ENCODE measurements at regions not wholly inside any gene's neighbourhood (a gene's known extent, or its start where the extent isn't known, plus 50 kb on each side); places are given as distances from the start of the nearest gene placed in this dataset.
A peak's percentile ranks its signal among the peaks of the same experiment; 100 is the strongest.

- TF ChIP-seq MXI1 (conservative IDR thresholded peaks at IDR 0.05; ENCODE audit: poor library complexity, severe bottlenecking) (no peak), EZH2 (IDR thresholded peaks at IDR 0.05; ENCODE audit: borderline replicate concordance, insufficient read depth, low read length, poor library complexity, severe bottlenecking) (no peak), EP300 (conservative IDR thresholded peaks at IDR 0.05; ENCODE audit: poor library complexity, severe bottlenecking) (no peak), SMC3 (conservative IDR thresholded peaks at IDR 0.05; ENCODE audit: poor library complexity) (no peak), POLR2AphosphoS5 (IDR thresholded peaks at IDR 0.05) (no peak), TAF1 (IDR thresholded peaks at IDR 0.05; ENCODE audit: low read depth) (no peak), REST (IDR thresholded peaks at IDR 0.05; ENCODE audit: borderline replicate concordance) (no peak), RAD21 (conservative IDR thresholded peaks at IDR 0.05) (no peak)
- TF ChIP-seq, protein P1, sequence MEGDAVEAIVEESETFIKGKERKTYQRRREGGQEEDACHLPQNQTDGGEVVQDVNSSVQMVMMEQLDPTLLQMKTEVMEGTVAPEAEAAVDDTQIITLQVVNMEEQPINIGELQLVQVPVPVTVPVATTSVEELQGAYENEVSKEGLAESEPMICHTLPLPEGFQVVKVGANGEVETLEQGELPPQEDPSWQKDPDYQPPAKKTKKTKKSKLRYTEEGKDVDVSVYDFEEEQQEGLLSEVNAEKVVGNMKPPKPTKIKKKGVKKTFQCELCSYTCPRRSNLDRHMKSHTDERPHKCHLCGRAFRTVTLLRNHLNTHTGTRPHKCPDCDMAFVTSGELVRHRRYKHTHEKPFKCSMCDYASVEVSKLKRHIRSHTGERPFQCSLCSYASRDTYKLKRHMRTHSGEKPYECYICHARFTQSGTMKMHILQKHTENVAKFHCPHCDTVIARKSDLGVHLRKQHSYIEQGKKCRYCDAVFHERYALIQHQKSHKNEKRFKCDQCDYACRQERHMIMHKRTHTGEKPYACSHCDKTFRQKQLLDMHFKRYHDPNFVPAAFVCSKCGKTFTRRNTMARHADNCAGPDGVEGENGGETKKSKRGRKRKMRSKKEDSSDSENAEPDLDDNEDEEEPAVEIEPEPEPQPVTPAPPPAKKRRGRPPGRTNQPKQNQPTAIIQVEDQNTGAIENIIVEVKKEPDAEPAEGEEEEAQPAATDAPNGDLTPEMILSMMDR (IDR thresholded peaks at IDR 0.05; ENCODE audit: poor library complexity, severe bottlenecking): no peak
- H3K9ac ChIP-seq (ENCODE audit: low read length): no peak overlapping the region
- H3K9me2 ChIP-seq (ENCODE audit: insufficient read depth, low read length): no peaks in the 10 kb centered on the region
- H4K20me1 ChIP-seq (ENCODE audit: insufficient read depth): no peaks in the 10 kb centered on the region
- no peaks in the 10 kb centered on the region for H3K27me3 ChIP-seq (ENCODE audit: insufficient read depth, low read depth, low read length)
- H3F3A ChIP-seq (ENCODE audit: insufficient read depth, low read length, poor library complexity, severe bottlenecking): no peaks in the 10 kb centered on the region
- no peak overlapping the region for H3K4me2 ChIP-seq (ENCODE audit: low read length)
- no peak overlapping the region for H2AFZ ChIP-seq (ENCODE audit: low read depth, low read length)
- H3K79me2 ChIP-seq (replicated peaks; ENCODE audit: insufficient read depth, low read length): no peaks in the 10 kb centered on the region
- H3K27ac ChIP-seq (ENCODE audit: low read length): peak overlapping the region; percentile 47
- H3K4me3 ChIP-seq (ENCODE audit: low read length): no peak overlapping the region
- no peaks in the 10 kb centered on the region for H3K36me3 ChIP-seq (ENCODE audit: insufficient read depth, low read length)
- H3K9me3 ChIP-seq (ENCODE audit: low read length): no peaks in the 10 kb centered on the region
Measured at GRCh38 chr13:82480415-82480814, 1401.9 kb downstream of the SLITRK1 start.

- Histone ChIP-seq H3K4me3 (ENCODE audit: low read length) (no peak overlapping the region), H3K4me2 (ENCODE audit: low read length) (no peak overlapping the region), H3K27me3 (ENCODE audit: insufficient read depth, low read depth, low read length) (no peaks in the 10 kb centered on the region), H3K79me2 (replicated peaks; ENCODE audit: insufficient read depth, low read length) (no peaks in the 10 kb centered on the region), H3K9ac (ENCODE audit: low read length) (no peak overlapping the region), H2AFZ (ENCODE audit: low read depth, low read length) (no peak overlapping the region), H3K27ac (ENCODE audit: low read length) (no peak overlapping the region), H4K20me1 (ENCODE audit: insufficient read depth) (no peaks in the 10 kb centered on the region), H3K9me2 (ENCODE audit: insufficient read depth, low read length) (no peaks in the 10 kb centered on the region), H3F3A (ENCODE audit: insufficient read depth, low read length, poor library complexity, severe bottlenecking) (no peaks in the 10 kb centered on the region), H3K9me3 (ENCODE audit: low read length) (no peaks in the 10 kb centered on the region), H3K36me3 (ENCODE audit: insufficient read depth, low read length) (no peaks in the 10 kb centered on the region)
- no peak for TF ChIP-seq TAF1 (IDR thresholded peaks at IDR 0.05; ENCODE audit: low read depth)
- no peak for TF ChIP-seq RAD21 (conservative IDR thresholded peaks at IDR 0.05)
- TF ChIP-seq REST (IDR thresholded peaks at IDR 0.05; ENCODE audit: borderline replicate concordance): no peak
- TF ChIP-seq EP300 (conservative IDR thresholded peaks at IDR 0.05; ENCODE audit: poor library complexity, severe bottlenecking): no peak
- no peak for TF ChIP-seq EZH2 (IDR thresholded peaks at IDR 0.05; ENCODE audit: borderline replicate concordance, insufficient read depth, low read length, poor library complexity, severe bottlenecking)
- TF ChIP-seq SMC3 (conservative IDR thresholded peaks at IDR 0.05; ENCODE audit: poor library complexity): no peak
- no peak for TF ChIP-seq MXI1 (conservative IDR thresholded peaks at IDR 0.05; ENCODE audit: poor library complexity, severe bottlenecking)
- no peak for TF ChIP-seq POLR2AphosphoS5 (IDR thresholded peaks at IDR 0.05)
- TF ChIP-seq, protein P1 (IDR thresholded peaks at IDR 0.05; ENCODE audit: poor library complexity, severe bottlenecking): no peak
Measured at GRCh38 chr13:82477436-82477835, 1404.8 kb downstream of the SLITRK1 start.
